HG02571 (cell line): ENCODE measurements at regions not wholly inside any gene's neighbourhood (a gene's known extent, or its start where the extent isn't known, plus 50 kb on each side); places are given as distances from the start of the nearest gene placed in this dataset.
"Not testable (repeated sequence)": the region's sequence is repeated elsewhere in the genome, so short reads cannot be mapped to it uniquely, and the experiment has no call there.

Source experiments
- ATAC-seq: cut with Tn5 transposase; IDR thresholded peaks from one replicate; pipeline ENCODE4 v1.9.1; 2021; ENCODE audit warnings: mild to moderate bottlenecking, moderate library complexity; ENCODE audit not compliant: unreplicated experiment

DNA sequence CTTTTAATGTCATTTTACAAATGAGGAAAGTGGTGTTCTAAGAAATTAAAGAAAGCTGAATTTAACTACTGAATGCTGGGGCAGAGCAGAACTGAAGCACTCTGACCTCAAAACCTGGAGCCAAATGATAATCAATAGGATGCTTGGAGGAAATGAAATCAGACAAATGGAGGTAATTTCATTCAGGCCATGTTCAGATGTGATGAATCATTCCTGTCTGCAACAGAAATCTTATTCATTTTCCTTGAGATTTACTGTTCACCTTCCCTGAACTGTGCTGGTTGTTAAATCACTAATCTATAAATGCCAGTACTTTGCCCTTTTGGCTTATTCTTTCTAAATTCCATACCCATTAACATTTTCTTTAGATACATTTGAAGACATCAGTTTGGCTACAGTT lies 85.6 kb upstream of the SNX7 start:
- no peak for ATAC-seq

GRCh38 chr1:98565951-98566350 lies 95.6 kb upstream of the SNX7 start:
- no peak for ATAC-seq

- ATAC-seq: no peak
Observed at GRCh38 chr1:98559291-98559690, 102.2 kb upstream of the SNX7 start.

DNA sequence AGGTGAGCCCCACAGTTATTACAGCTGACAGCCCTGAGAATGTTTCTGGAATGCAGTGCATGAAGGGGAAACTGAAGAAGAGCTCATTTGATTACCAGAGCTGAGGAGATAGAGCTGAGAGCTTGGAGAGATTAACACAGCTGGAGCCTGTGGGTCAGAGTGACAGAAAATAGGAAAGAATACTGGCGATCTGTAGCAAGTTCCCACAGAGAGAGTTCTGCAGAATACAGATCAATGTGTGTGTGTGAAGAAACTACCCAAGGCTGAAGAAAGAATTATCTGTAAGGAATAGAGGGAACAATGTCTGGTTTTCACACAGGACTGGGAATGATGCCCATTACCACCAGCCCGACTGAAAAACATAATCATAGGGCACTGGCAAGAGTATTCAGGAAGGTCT lies 103.6 kb upstream of the SNX7 start:
- ATAC-seq: no peak

DNA sequence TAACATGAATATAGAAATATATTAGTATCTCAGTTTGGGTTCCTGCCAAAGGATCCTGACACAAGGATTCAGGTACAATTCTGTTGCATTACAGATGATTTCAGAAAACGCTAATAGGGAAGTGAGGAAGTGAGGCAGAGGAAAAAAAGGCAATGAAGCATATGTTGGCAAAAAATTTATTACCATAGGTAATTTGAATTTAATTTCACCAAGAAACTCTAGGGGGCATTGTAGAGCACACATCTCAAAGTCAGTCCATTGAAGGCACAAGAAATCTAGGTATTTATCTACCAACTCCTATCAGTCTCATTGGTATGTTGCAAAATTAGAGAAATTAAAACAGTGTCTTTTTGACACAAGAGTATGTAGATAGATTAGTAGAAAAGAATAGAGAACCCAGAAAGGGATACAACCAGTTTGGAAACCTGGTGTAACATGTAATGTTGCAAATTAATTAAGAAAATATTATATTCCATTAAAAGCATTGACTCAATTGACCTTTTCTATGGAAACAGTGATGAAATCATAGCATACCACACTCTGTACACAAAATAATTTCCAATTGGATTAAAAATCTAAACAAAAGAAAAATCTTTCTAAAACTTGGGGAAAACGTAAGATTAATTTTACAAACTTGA lies 104.9 kb upstream of the SNX7 start:
- ATAC-seq: no peak

DNA sequence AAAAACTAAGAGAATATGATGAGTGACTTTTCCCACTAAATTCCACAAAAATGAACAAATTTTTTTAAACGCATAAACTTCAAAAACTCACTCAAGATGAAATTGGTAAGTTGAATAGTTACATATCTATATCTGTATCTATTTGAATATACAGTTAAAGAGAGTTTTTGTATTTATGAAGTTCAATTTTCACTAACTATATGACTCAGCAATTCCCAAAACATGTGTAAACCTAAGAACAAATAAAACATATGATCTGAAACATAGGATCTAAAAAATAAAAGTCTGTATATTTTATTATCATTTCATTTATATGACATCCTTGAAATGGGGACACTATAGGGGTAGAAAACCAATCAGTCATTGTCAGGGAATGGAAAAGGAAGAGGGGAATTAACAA lies 105.7 kb upstream of the SNX7 start:
- ATAC-seq: no peak

GRCh38 chr1:98552576-98553074 lies 108.9 kb upstream of the SNX7 start:
- ATAC-seq: not testable (repeated sequence)

DNA sequence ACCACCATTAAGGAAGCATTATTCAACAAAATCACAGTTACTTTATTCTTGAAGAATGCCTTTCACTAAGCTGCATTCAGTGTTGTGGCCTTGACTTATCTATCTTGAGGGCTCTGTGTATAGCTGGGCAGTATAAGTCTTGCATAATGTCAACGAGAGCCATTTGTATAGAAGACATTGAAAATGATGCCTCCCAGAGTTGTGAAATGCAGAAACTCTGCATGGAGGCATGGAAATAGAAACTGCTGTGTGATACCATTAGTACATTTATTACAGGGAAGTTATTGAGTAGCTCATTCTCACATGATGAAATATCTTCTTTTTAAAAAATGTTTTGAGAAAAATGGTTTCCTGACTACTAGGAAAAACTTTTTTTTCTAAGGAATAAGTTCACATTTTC lies 111.4 kb upstream of the SNX7 start:
- no peak for ATAC-seq

DNA sequence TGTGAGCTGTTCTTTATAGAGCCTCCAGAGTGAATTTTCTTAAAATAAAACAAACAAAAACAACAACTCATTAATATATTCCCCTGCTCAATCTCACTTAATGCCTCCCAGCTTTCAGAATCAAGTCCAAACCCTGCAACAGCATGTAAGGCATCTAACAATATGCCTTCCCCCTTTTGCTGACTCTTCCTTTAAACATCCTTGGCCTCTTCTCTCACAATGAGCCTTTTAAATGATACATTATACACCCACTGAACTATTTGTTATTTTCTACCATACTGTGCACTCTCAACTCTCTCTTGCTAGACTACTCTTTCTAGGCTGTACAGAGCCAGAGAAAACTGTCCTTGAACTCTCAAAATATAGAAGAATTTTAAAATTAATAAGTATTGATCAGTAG lies 115.2 kb upstream of the SNX7 start:
- no peak for ATAC-seq

- ATAC-seq: no peak
Observed at GRCh38 chr1:98538106-98538505, 123.4 kb upstream of the SNX7 start.

GRCh38 chr1:98523256-98523655 lies 138.3 kb upstream of the SNX7 start:
- no peak for ATAC-seq

GRCh38 chr1:98516306-98516705 lies 145.2 kb upstream of the SNX7 start:
- no peak for ATAC-seq

DNA sequence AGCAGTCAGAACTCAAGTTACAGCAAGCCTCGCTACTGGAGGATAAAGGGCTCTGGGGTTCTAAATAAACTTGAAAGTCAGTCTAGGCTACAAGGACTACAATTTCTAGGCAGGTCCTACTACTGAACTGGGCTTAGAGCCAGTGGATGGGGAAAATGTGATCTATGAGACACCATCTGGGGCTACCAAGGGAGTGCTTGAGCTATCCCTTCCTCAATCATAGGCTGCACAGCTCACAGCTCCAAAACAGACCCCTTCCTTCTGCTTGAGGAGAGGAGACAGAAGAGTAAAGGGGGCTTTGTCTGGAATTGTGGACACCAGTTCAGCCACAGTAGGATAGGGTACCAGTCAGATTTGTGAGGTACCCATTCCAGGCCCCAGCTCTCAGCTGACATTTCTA lies 145.8 kb upstream of the SNX7 start:
- ATAC-seq: no peak

GRCh38 chr1:98512216-98512615 lies 149.3 kb upstream of the SNX7 start:
- not testable (repeated sequence) for ATAC-seq

GRCh38 chr1:98503771-98504170 lies 157.8 kb upstream of the SNX7 start:
- no peak for ATAC-seq

GRCh38 chr1:98502937-98503336 lies 158.6 kb upstream of the SNX7 start:
- ATAC-seq: no peak

- ATAC-seq: no peak
Observed at GRCh38 chr1:98500324-98500723, 161.2 kb upstream of the SNX7 start.

- no peak for ATAC-seq
Observed at GRCh38 chr1:98498651-98499050, 162.9 kb upstream of the SNX7 start.

GRCh38 chr1:98497497-98497896 lies 164.0 kb upstream of the SNX7 start:
- no peak for ATAC-seq

DNA sequence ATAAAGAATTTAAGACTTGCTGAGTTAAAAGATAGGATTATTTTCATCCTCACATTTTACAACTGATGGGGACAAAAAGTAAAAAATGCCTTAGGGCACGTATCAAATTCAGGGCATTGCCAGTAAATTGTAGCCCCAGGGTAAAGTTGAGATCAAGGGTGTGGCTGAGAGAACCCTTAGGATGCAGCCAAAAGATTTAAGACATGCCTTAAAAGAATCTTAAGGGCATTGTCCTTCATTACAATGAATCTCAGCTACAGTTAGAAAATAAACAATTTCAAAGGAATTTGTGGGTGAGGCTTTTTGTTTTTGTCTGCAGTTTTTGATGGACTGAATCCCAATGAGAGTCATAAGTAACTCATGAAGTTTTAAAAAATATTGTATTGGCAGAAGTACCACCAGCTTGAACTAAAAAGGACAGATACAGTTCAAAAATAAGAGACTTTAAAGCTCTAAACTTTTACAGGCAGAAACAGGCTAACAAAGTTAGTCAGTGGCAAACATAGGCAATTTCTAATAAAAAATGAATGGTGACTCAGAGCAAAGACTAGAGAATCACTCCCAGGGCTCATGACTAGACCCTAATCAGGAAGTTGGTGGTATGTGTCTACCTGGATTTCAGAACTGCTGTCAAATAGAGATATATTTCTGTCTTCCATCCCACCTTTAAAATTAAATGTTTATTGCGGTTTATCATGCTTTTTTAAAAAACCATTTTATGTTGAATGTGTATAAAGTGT lies 165.1 kb upstream of the SNX7 start:
- no peak for ATAC-seq

GRCh38 chr1:98493469-98493868 lies 168.1 kb upstream of the SNX7 start:
- no peak for ATAC-seq

GRCh38 chr1:98490099-98490498 lies 171.4 kb upstream of the SNX7 start:
- ATAC-seq: no peak

DNA sequence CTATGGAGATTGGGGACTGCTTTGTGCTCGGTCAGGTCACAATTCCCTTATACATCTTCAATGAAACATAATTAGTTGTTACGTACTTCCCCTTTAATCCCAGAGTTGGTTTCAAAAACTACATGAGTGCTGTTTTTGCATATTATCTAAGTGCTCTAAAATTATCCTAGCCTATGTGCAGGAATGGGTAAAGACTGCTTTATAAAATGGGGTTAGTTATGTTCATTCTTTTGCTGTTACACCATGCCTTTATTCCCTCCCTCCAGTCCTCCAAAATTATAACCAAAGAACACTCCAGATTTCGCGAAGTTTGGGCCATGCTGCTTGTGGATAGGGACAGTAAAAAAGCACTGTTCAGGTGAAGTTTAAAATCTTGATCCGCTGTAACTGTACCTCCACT lies 173.9 kb upstream of the SNX7 start:
- ATAC-seq: no peak
